GM04503 (cell line): ENCODE measurements at regions not wholly inside any gene's neighbourhood (a gene's known extent, or its start where the extent isn't known, plus 50 kb on each side); places are given as distances from the start of the nearest gene placed in this dataset.
"Not testable (repeated sequence)": the region's sequence is repeated elsewhere in the genome, so short reads cannot be mapped to it uniquely, and the experiment has no call there.

Source experiments
- DNase-seq: peaks from one replicate; pipeline ENCODE4 v3.0.0-alpha.2; 2012; ENCODE audit warnings: low read depth

DNA sequence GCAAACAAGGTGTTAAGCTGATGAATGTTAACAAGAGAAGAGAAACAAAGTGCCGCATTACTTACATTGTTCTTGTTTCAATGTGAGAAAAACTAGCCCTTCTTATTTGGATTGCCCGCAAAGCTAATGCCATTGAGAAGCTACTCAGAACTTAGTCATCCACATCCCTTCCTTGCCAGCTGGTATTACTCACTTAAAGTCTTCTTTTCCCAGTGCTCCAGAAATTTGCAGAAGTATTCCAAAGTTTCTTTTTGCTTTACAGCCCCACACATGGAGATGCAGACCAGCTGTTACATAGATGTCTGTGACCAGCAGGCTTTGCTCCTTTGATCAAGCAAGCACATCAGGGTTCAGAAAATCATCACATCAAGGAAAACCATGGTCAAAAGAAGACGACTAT is 529.0 kb downstream of the TBC1D32 start:
- no peak for DNase-seq

DNA sequence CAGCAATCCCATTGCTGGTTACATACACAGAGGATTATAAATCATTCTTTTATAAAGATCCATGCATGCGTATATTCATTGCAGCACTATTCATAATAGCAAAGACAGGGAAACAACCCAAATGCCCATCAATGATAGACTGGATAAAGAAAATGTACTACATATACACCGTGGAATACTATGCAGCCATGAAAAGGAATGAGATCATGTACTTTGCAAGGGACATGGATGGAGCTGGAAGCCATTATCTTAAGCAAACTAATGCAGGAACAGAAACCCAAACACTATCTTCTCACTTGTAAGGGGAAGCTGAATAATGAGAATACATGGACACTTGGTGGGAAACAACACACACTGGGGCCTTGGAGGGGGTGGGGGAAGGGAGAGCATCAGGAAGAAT is 529.7 kb downstream of the TBC1D32 start:
- no peak for DNase-seq

DNA sequence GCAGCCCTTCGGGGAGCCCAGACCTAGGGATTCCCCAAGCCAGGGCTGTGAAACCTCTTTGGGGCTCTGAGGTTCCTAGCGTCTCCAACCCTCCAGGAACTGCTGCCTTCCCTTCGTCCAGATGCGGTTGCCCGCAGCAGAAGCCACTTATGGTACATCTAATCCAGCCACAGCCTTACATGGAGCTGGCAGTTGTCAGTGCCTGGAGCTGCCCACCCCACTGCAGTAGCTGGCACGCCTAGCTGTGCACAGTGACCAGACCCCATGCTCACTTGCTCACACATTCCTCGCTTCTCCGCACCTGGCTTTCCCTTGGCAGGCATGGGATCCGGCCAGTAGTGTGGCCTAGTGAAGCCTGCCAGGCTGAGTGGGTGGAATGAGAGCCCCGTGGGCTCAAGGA is 547.6 kb downstream of the TBC1D32 start:
- DNase-seq, result no peak

DNA sequence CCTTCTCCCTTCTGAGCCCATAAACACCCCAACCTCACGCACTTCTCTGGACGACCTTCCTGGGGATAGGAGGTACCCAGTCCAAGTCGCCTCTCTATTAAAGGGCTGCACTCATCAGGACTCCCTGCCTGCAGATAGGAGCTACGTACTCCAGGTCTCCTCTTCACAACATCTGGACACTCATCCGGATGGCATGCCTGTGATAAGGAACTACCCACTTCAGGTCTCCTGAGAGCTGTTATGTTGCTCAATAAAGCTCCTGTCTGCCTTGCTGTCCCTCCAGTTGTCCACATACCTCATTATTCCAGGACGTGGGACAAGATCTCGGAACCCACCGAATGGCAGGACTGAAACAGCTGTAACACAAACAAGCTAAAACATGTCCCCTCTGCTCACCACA is 548.0 kb downstream of the TBC1D32 start:
- no peak for DNase-seq

DNA sequence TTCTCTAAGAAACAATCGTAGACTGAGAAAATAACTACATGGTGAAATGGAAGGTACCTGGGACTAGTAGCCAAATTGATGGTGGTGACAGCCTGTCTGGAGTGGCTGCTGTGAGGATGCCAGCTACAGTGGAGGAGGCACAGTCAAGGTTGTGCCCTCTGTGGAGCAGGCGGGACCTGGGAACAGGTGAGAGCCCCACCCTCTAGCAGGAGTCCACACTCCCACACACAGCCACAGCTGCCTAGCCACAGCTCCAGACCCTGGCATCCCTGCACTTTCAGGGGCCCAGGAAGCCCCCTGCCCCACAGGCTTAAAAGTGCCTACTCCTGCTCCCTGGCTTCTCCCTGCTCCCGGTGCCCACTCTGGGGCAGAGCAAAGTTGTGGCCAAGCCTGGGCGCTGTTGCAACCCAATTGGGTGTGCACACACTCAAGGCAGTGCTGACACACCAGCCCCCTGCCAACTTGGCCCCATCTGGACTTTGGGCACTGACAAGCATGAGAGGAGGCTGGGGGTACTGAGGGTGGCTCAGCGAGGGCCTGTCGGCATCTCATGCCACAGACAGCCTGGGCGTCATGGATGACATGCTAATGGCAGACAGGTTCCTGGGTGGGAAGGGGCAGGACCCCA is 548.7 kb downstream of the TBC1D32 start:
- DNase-seq, result no peak

- DNase-seq, result no peak
These were observed 554.8 kb downstream of the TBC1D32 start for GRCh38 chr6:120779441-120779840.

GRCh38 chr6:120775698-120776097 is 558.6 kb downstream of the TBC1D32 start:
- DNase-seq, result no peak

GRCh38 chr6:120774275-120774674 is 560.0 kb downstream of the TBC1D32 start:
- DNase-seq, result no peak

- DNase-seq, result no peak
These were observed 563.3 kb downstream of the TBC1D32 start for GRCh38 chr6:120771019-120771418.

- no peak for DNase-seq
These were observed 570.0 kb downstream of the TBC1D32 start for GRCh38 chr6:120764312-120764711.

- no peak for DNase-seq
These were observed 574.7 kb downstream of the TBC1D32 start for GRCh38 chr6:120759570-120759969.

GRCh38 chr6:120748574-120748973 is 585.7 kb downstream of the TBC1D32 start:
- DNase-seq, result not testable (repeated sequence)

DNA sequence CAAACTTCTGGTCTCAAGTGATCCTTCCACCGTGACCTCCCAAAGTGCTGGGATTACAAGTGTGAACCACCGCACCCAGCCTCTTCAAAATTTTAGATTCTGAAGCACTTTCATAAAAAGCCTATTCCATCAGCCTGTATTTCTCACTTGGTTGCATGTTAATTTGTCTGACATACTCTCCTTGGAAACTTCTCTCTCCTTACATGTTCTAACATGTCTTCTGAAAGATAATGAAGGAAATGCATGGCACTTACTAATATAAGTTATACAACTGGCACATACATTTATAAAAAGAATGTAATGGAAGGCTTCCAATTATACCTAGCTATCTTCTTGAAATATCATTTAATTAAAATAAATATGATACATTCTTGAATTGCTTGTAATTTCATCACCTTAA is 597.5 kb downstream of the TBC1D32 start:
- no peak for DNase-seq

DNA sequence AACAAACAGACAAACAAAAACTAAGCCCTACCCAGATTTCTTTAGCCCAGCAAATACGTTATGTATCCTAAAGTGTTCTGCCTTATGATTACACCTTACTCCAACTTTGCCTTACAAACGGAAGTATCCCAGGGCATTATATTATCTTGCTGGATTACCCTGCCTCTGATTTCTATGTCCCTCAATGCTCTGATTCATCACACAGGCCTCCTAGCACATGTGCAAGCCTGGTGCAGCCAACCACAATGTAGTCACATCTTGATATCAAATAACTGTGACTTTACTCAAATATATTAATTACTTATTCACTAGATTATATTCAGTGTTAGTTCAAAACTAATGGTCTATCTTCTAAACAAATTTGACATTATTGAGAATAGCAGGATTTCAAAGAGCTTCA is 598.6 kb downstream of the TBC1D32 start:
- DNase-seq, result no peak

DNA sequence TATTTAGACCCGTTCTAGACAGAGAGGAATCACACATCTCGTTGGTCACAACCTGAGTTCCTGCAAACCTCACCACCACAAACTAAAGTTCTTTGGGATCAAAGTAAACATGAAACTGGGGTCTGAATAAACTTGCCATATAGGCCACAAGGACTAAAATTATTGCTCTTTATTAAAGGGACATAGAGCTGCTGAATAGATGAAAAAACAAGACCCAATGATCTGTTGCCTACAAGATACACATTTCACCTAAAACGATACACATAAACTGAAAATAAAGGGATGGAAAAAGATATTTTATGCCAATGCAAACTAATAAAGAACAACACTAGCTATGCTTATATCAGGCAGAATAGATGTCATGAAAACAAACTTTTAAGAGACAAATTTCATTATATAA is 623.0 kb downstream of the TBC1D32 start:
- no peak for DNase-seq

GRCh38 chr6:120700001-120700400 is 634.3 kb downstream of the TBC1D32 start:
- no peak for DNase-seq

DNA sequence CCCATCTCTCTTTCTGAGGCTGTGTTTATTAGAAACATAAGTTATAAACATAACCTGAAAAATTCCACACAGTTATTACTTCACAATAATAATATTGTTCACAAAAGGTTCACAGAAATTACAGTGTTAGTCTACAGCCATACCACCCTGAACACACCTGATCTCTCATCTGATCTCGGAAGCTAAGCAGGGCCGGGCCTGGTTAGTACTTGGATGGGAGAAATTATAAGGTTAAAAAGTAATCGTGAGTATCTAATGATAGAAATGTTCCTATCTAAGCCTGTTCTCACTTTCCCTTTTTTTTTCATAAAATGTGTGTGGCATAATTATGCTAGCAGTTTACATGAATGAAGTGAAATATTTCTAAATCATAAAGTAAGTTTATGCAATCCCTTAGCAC is 647.8 kb downstream of the TBC1D32 start:
- no peak for DNase-seq

DNA sequence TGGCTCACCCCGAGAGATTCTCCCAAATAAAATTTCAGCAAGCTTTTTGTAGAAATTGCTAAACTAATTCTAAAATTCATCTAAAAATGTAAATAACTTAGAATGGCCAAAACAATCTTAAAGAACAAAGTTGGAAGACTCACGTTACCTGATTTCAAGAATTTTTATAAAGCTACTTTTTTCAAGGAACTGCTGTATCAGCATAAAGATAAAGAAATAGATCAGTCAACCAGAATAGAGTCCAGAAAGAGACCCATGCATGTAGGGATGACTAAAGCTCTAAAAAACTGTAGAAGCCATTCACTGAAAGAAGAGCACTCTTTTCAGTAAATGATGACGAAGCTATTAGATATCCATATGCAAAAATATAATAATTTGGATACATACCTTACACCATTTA is 652.1 kb downstream of the TBC1D32 start:
- DNase-seq, result no peak

DNA sequence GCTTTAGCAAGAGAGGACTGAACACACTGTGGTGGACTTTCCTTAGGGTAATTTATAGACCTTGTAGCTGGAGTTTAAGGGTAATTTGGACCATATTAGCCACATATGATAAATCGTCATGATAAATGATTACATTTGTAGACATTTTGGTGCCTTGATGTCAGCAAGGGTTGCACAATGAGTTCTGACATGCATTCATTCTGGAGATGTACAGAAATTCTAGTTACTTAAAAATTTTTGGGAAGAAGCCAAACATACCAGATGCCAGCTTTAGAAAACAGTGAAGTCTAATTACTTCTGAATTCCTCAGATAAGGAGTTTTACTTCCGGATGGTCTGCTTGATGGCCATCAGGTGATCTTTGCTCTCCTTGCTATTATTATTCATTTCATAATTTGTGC is 653.1 kb downstream of the TBC1D32 start:
- DNase-seq, result no peak

DNA sequence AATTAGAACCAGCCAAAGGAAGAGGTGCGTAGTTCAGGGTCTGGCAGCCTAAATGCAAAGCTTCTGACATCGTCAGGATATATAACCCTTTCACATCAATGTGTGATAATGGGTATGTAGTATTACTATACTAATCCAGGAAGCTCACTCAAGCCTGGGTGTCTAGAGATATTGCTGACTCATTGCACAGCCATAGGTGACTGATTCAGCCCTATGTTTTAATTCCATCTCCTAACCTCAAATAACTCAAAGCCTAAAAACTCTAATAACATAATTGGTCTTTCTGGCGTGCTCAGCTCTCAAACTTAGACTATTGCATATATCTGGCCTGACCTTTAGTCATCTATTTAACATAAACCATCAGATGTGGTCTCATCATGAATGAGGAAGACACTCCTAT is 658.4 kb downstream of the TBC1D32 start:
- no peak for DNase-seq

DNA sequence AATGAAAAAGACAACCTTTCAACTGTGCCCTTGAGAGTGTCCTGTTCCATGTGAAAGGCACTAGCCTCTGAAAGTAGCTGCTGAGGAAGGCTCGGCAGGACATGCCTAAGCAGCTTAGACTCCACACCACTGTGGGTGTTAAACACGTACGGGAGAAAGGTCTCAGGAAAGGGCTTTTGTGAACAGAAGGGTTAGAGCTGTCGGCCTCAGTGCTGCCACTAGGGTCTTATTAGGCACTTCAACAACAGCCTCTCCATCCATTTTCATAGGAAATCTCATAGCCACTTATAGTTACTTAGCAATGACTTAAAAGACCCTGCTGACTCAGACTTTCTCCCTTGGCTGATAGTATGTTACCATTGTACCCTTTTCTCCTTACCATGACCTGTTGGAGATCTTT is 662.8 kb downstream of the TBC1D32 start:
- DNase-seq, result no peak

DNA sequence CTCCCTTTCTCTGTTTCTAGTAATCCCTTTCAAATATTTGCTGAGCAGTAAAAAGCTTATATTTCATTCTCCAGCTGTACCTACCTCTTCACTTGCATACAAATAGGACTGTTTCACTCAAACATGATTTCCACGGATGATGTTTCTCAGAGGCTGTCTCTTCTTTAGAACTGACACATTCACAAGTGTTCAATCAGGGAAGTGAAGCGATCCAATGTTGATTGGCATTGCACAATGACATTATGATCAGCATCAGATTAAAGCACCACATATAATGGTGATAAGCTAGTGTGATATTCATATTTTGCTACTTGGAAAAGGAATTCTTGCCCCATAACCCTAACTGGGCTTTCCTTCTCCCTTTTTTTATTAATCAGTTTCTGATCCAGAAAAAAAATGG is 681.8 kb downstream of the TBC1D32 start:
- no peak for DNase-seq

GRCh38 chr6:120648713-120649112 is 685.6 kb downstream of the TBC1D32 start:
- no peak for DNase-seq

DNA sequence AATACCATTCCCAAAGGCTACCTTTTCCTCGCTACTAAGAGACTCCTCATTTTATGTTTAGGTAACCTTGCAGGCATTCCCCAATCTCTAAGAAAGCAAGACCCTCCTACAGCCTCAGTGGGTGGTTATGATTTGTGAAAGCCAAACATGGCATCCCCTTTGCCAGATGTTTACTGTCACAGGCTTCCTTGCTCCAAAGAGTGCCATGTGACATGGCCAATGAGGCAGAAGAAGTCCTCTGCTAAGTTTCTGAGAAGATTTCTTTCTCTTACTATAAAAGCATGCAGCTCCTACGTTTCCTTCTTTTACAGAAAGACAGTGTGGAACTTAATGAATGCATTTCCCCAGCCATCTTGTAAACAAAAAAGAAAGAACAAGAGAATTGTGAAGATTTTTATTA is 688.2 kb downstream of the TBC1D32 start:
- DNase-seq, result no peak

DNA sequence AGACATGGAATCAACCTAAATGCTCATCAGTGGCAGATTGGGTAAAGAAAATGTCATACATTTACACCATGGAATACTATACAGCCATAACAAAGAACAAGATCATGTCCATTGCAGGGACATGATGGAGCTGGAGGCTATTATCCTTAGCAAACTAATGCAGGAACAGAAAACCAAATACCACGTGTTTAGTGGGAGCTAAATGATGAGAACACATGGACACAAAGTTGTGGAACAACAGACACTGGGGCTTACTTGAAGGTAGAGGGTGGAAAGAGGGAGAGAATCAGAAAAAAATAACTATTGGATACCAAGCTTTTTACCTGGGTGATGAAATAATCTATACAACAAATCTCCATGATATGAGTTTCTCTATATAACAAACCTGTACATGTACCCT is 701.3 kb downstream of the TBC1D32 start:
- no peak for DNase-seq
